Adrenal gland (tissue), 9 donors: ENCODE measurements at regions not wholly inside any gene's neighbourhood (a gene's known extent, or its start where the extent isn't known, plus 50 kb on each side); places are given as distances from the start of the nearest gene placed in this dataset.

ENCODE experiments used
- DNase-seq, 7 donors: peaks; one replicate each; pipeline ENCODE4 v3.0.0-alpha.2; 2019 to 2020
- H3K27ac ChIP-seq, 5 donors: fragments of 200-600 bp; sonication (generic) in 4 of 5; 1 replicate in 3 of 5; 2 replicates in 2 of 5; pipeline versions ENCODE4 v1.5.1 to v1.8.0; 2016 to 2020; ENCODE audit warnings: mild to moderate bottlenecking in 1 of 5
- H3K27me3 ChIP-seq: fragments of 200-600 bp; 2 replicates; pipeline ENCODE4 v1.8.0; 2021
- H3K36me3 ChIP-seq, 2 donors: fragments of 200-600 bp; replicated peaks in 1 of 2; 1 replicate in 1 of 2; 2 replicates in 1 of 2; pipeline versions ENCODE4 v1.5.1 to v1.8.0; 2018 to 2022
- H3K4me1 ChIP-seq, 2 donors: fragments of 200-600 bp; replicated peaks in 1 of 2; 1 replicate in 1 of 2; 2 replicates in 1 of 2; pipeline versions ENCODE4 v1.5.1 to v1.8.0; 2018 to 2021
- H3K4me3 ChIP-seq, 4 donors: fragments of 200-600 bp; sonication (generic) in 3 of 4; one replicate each; pipeline ENCODE4 v1.5.1; 2016 to 2018
- H3K9me3 ChIP-seq, 3 donors: fragments of 200-600 bp; sonication (generic) in 1 of 3; replicated peaks in 1 of 3; 1 replicate in 2 of 3; 2 replicates in 1 of 3; pipeline versions ENCODE4 v1.5.1 to v1.8.0; 2016 to 2021
- POLR2A ChIP-seq, 2 donors: fragments of 450-650 bp; IDR thresholded peaks; one replicate each; pipeline ENCODE4 v1.6.1; 2017; ENCODE audit warnings: antibody characterized with exemption in 2 of 2, mild to moderate bottlenecking in 2 of 2, moderate library complexity in 1 of 2
- WGBS, 4 donors: extraction: QIAGEN DNeasy Blood & Tissue Kit in 2 of 4; methylation state at CpG; one replicate each; pipeline versions ENCODE4 v1.1.5 to v1.1.7; 2013 to 2017; 5-methylcytosine and 5-hydroxymethylcytosine counted together
- intact Hi-C, 2 donors: fragments of 100-400 bp; cut with DNase I; formaldehyde crosslinking; loops; one replicate each; pipeline versions ENCODE4 v1.14.1 to v1.15.0; 2022 to 2023
- small RNA-seq, 2 donors: library from RNA; depleted of rRNA; stranded (forward); fragments of <200 nt; gene quantifications; one replicate each; pipeline ENCODE3, GENCODE V24; 2016
- TF ChIP-seq, protein P1 (sequence below), 6 experiments: fragments of 450-650 bp in 4 of 6; fragments of 200-600 bp in 2 of 6; sonication (generic) in 1 of 6; IDR thresholded peaks; 1 replicate in 5 of 6; 2 replicates in 1 of 6; pipeline versions ENCODE4 v1.5.1 to v1.8.0; 2016 to 2021; ENCODE audit warnings: antibody characterized with exemption in 6 of 6, mild to moderate bottlenecking in 2 of 6, moderate library complexity in 1 of 6
- donor health status: healthy with polysubstance abuse.
- donor health status: Bipolar disorder and iron deficiency.
- donor health status: DM: yes; HTN: yes; CAD: no.
- donor health status: DM: no; HTN: no; CAD: no.
- donor health status: DM: no; HTN: no; CAD: no.

DNA sequence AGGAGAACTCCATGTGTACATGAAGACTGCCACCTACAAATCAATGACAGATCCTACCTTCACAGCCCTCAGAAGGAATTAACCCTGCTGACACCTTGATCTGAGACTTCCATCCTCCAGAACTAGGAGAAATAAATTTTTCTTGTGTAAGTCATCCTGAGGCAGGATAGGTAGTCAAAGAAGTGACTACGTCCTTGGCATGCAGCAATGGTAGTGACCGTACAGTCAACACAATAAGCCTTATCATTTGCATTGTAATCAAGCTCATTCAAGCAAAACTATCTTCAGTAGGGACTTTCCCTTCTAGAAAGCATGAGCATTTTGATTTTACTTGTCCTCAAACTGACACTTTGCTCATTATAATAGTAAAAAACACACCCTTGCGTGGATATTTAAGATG is 64.0 kb upstream of the KCNK1 start:
- TF ChIP-seq POLR2A (IDR thresholded peaks at IDR 0.05) = no peak
- TF ChIP-seq, protein P1, sequence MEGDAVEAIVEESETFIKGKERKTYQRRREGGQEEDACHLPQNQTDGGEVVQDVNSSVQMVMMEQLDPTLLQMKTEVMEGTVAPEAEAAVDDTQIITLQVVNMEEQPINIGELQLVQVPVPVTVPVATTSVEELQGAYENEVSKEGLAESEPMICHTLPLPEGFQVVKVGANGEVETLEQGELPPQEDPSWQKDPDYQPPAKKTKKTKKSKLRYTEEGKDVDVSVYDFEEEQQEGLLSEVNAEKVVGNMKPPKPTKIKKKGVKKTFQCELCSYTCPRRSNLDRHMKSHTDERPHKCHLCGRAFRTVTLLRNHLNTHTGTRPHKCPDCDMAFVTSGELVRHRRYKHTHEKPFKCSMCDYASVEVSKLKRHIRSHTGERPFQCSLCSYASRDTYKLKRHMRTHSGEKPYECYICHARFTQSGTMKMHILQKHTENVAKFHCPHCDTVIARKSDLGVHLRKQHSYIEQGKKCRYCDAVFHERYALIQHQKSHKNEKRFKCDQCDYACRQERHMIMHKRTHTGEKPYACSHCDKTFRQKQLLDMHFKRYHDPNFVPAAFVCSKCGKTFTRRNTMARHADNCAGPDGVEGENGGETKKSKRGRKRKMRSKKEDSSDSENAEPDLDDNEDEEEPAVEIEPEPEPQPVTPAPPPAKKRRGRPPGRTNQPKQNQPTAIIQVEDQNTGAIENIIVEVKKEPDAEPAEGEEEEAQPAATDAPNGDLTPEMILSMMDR (IDR thresholded peaks at IDR 0.05) = no peak
- no peaks in the 10 kb centered on the region for H3K9me3 ChIP-seq
- no peak overlapping the region for H3K27ac ChIP-seq
- intact Hi-C loops = no loop called here
- 82 to 89% (median 85%) methylated on average over 3 of the region's 3 CpGs for WGBS, 4 donors
- no peaks in the 10 kb centered on the region for H3K27me3 ChIP-seq
- peaks cover 0 to 6% of the 10 kb centered on the region in 2 donors for H3K4me1 ChIP-seq
- H3K36me3 ChIP-seq = no peaks in the 10 kb centered on the region
- no peak for DNase-seq
- no peak overlapping the region for H3K4me3 ChIP-seq

DNA sequence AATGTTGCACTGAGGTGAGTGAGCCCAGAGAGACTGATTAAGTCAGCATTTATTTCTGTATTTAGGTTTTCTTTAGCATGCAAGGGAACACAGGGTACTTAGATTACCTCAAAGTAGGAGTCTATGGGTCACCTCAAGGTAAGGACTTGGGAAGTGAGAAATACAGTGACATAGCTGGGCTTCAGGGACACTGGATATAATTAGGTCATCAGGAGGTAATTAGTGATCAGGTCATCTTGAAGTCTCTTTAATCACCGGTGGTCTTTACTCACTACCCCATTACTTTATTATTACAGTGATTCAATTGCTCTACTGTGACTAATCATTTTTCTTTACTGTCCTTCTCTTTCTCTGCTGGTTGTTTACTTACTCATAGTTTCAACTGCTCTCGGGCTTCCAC is 59.9 kb upstream of the KCNK1 start:
- Histone ChIP-seq H3K4me1 (peaks cover 0 to 6% of the 10 kb centered on the region in 2 donors), H3K9me3 (no peaks in the 10 kb centered on the region), H3K27ac (no peak overlapping the region), H3K27me3 (no peaks in the 10 kb centered on the region), H3K36me3 (no peaks in the 10 kb centered on the region), H3K4me3 (no peak overlapping the region)
- 16 to 35% (median 28%) methylated on average over 2 of the region's 2 CpGs for WGBS, 4 donors
- intact Hi-C loops = no loop called here
- TF ChIP-seq, protein P1 (IDR thresholded peaks at IDR 0.05) = no peak
- TF ChIP-seq POLR2A (IDR thresholded peaks at IDR 0.05) = no peak
- DNase-seq = no peak

DNA sequence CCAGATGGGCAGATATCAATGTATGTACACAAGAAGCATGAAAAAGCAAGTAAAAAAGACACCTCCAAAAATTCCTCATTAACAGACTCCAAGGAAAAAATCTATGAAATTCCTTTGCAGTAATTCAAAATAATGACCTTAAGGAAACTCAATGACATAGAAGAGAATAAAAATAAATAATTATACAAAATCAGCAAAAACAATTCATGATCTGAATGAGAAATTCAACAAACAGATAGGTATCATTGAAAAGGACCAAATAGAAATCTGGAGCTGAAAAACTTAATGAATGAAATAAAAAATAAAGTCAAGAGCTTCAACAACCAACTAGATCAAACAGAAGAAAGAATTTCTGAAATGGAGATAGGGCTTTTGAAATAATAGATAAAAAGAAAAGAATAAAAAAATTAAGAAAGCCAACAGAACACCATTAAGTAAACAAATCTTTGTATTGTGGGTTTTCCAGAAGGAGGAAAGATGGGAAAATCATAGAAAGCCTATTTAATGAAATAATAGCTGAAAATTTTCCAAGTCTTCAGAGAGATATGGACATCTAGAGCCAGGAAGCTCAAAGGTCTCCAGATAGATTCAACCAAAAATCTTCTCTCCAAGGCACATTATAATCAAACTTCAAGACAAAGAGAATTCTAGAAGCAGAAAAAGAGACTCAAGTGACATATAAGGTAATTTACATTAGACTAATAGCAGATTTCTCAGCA is 52.0 kb upstream of the KCNK1 start:
- intact Hi-C loops = no loop called here
- Histone ChIP-seq H3K9me3 (peaks cover 4 to 14% (median 5%) of the 10 kb centered on the region in 3 donors), H3K36me3 (no peaks in the 10 kb centered on the region), H3K27me3 (no peaks in the 10 kb centered on the region), H3K4me3 (no peak overlapping the region), H3K4me1 (no peaks in the 10 kb centered on the region), H3K27ac (no peak overlapping the region)
- DNase-seq = no peak
- TF ChIP-seq, protein P1 (IDR thresholded peaks at IDR 0.05) = no peak
- no peak for TF ChIP-seq POLR2A (IDR thresholded peaks at IDR 0.05)

Small RNA genes lying in the stretch of these regions (small RNA-seq; reads per million reads assigned to genes)
- 0 reads per million in 2 donors for gene RNU4-77P
